GM19025 (cell line): ENCODE measurements at regions not wholly inside any gene's neighbourhood (a gene's known extent, or its start where the extent isn't known, plus 50 kb on each side); places are given as distances from the start of the nearest gene placed in this dataset.
"Not testable (repeated sequence)": the region's sequence is repeated elsewhere in the genome, so short reads cannot be mapped to it uniquely, and the experiment has no call there.

Experiments used
- ATAC-seq: cut with Tn5 transposase; IDR thresholded peaks from one replicate; pipeline ENCODE4 v1.9.1; 2021; ENCODE audit warnings: mild to moderate bottlenecking, low read depth, moderate library complexity; ENCODE audit not compliant: unreplicated experiment

- not testable (repeated sequence) for ATAC-seq
Observed at GRCh38 chr3:125790312-125790711, 178.7 kb upstream of the ROPN1B start.

DNA sequence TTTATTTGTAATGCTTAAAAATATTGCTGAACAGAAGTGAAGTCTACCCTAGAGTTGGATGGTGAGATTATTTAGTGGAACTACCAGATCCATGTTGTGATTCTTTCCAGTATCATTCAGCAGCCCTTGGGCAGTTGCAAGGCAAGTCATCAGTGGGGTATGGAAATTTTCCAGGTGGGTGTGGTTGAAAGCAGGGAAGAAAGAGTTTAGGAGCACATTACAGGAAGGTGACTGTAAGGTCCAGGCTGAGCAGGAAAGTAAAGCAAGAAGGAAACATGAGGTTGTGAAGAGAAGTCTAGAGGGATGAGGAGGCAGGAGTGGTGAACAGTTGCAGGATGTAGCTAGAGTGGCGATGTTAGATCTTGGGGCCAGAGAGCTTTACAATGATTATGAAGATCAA, 178.0 kb upstream of the ROPN1B start:
- ATAC-seq, result not testable (repeated sequence)

DNA sequence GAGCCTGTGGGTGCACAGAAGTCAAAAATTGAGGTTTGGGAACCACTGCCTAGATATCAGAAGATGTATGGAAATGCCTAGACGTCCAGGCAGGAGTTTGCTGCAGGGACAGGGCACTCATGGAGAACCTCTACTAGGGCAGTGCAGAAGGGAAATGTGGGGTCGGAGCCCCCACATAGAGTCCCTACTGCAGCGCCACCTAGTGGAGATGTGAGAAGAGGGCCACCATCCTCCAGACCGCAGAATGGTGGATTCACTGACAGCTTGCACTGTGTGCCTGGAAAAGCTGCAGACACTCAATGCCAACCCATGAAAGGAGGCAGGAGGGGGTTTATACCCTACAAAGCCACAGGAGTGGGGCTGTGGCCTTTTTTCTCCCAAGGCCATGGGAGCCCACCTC, 159.0 kb upstream of the ROPN1B start:
- ATAC-seq, result not testable (repeated sequence)

DNA sequence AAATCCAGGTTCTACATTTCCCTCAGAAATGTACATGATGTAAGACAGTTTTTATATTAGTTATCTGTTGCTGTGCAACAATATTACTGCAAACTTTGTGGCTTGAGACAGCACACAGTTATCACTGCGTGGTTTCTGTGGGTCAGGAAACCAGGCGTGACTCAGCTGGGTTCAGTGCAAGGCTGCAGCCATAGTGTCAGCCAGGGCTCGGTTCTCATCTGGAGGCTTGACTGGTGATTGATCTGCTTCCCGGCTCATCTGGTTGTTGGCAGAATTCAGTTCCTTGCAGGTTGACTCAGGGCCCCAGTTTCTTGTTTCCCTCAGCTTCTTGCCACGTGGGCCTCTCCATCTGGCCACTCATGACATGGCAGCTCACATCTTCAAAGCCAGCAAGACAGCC, 146.8 kb upstream of the ROPN1B start:
- ATAC-seq, result not testable (repeated sequence)

DNA sequence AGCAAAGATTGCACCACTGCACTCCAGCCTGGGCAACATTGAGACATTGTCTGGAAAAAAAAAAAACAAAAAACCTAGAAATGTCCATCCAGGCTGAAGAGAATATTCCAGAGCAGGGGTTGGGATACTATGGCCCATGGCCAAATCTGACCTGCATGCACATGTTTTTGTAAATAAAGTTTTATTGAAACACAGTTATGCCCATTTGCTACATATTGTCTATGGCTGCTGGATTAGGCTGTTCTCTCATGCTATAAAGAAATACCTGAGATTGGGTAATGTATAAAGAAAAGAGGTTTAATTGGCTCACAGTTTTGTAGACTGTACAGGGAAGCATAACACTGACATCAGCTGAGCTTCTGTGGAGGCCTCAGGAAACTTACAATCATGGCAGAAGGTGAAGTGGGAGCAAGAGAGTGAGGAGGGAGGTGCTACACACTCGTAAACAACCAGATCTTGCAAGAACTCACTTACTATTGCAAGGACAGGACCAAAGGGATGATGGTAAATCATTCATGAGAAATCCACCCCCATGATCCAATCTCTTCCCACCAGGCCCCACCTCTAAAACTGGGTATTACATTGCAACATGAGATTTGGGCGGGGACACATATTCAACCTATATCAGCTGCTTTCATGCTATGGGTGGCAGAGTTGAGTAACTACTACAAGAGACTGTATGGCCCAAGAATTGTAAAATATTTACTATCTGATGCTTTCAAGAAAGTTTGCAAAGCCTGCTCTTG, 137.8 kb upstream of the ROPN1B start:
- ATAC-seq, result not testable (repeated sequence)

GRCh38 chr3:125835562-125835961, 133.4 kb upstream of the ROPN1B start:
- ATAC-seq, result not testable (repeated sequence)

DNA sequence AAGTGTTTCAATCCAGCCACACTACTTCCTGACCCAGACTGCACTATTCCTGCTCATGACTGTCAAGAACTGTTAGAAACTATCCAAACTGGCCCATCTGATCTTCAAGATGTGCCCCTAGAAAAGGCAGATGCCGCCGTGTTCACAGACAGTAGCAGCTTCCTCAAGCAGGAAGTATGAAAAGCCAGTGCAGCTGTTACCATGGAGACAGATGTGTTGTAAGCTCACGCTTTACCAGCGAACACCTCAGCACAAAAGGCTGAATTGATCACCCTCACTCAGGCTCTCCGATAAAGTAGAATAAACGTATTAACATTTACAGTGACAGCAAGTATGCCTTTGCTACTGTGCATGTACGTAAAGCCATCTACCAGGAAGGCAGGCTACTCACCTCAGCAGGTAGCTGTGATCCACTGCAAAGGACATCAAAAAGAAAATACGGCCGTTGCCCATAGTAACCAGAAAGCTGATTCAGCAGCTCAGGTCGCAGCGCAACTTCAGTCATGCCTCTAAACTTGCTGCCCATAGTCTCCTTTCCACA, 132.9 kb upstream of the ROPN1B start:
- ATAC-seq, result not testable (repeated sequence)

DNA sequence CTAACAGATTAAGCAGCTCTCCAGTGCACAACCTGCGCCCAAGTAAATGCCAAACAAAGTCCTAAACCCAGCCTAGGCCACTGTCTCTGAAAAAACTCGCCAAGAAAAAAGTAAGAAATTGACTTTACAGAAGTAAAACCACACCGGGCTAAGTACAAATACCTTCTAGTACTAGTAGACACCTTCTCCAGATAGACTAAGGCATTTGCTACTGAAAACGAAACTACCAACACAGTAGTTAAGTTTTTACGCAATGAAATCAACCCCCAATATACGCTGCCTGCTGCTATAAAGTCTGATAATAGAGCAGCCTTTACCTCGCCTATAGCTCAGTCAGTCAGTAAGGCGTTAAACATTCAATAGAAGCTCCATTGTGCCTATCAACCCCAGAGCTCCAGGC, 132.2 kb upstream of the ROPN1B start:
- not testable (repeated sequence) for ATAC-seq

GRCh38 chr3:125838857-125839256, 130.1 kb upstream of the ROPN1B start:
- ATAC-seq, result not testable (repeated sequence)

GRCh38 chr3:125840465-125840864, 128.5 kb upstream of the ROPN1B start:
- ATAC-seq, result not testable (repeated sequence)

DNA sequence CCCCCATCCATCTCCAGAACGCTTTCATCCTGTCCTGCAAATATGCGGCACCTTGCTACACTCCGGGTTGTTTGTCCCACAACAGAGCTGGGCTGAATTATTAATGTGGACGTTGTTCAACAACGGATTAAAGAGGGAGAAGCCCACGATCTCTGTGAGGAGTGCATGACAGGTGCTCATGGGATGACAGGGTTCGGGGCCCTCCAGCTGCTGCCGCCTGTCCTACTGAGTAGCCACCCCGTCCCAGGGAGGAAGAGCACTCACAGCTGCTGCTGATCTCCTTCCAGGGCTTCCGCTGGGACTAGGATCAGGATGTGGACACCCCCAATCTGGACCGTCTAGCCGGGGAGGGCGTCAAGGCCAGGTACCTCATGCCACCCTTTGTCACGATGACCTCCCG, 121.0 kb upstream of the ROPN1B start:
- not testable (repeated sequence) for ATAC-seq

- ATAC-seq, result not testable (repeated sequence)
Observed at GRCh38 chr3:125855006-125855405, 114.0 kb upstream of the ROPN1B start.

- not testable (repeated sequence) for ATAC-seq
Observed at GRCh38 chr3:125860547-125860946, 108.4 kb upstream of the ROPN1B start.

DNA sequence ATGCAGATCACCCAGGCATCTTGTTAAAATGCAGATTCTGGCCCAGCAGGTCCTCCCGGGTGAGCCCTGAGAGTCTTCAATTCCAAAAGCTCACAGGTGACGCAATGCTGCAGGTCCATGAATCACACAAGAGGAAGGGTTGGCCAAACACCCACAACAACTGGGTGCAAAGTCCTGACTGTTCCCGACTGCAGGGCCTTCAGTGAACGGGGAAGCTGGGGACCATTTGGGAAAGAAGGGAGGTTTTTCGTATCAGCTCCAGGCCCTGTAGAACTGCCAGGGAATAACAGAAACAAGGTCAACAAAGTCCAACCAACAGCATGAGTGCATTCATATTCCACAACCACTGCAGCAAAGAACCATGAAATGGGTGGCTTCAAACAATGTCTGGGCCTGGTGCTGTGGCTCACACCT, 106.1 kb upstream of the ROPN1B start:
- not testable (repeated sequence) for ATAC-seq

DNA sequence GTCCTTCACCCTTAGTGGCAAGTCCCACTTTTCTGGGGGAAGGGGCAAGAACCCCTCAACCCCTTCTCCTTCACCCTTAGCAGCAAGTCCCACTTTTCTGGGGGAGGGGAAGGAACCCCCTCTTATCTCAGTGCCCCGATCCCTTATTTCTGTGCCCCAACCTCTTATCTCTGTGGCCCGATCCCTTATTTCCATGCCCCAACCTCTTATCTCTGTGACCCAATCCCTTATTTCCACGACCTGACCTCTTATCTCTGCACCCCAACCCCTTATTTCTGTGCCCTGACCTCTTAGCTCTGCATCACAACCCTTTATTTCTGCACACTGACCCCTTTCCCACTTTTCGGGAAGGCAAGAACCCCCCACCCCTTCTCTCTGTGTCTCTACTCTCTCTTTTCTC, 104.4 kb upstream of the ROPN1B start:
- ATAC-seq, result not testable (repeated sequence)

- ATAC-seq, result not testable (repeated sequence)
Observed at GRCh38 chr3:125886006-125886405, 83.0 kb upstream of the ROPN1B start.

- not testable (repeated sequence) for ATAC-seq
Observed at GRCh38 chr3:125899181-125899580, 69.8 kb upstream of the ROPN1B start.

- not testable (repeated sequence) for ATAC-seq
Observed at GRCh38 chr3:125901473-125901872, 67.5 kb upstream of the ROPN1B start.

GRCh38 chr3:125903780-125904455, 65.1 kb upstream of the ROPN1B start:
- ATAC-seq, result not testable (repeated sequence)

DNA sequence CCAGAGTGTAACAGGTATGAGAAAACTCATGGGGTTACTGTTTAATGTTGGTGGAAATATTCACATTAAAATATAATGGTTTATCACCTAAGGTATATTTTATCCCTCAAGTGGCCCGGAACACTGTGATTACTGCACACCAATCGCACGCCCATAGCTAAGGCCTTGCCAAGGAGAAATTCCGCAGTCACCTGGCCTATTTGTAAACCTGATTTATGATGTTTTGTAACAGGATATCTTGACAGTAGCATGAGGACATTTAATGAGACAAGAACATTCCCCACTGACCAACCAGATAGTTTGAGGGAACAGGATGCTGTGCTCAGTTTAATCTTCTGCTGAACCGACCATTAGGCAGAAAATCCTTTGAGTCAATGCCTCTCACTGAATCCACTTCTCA, 61.7 kb upstream of the ROPN1B start:
- not testable (repeated sequence) for ATAC-seq

- ATAC-seq, result not testable (repeated sequence)
Observed at GRCh38 chr3:125910851-125911250, 58.1 kb upstream of the ROPN1B start.
